ENCODE measurements at regions not wholly inside any gene's neighbourhood (a gene's known extent, or its start where the extent isn't known, plus 50 kb on each side); places are given as distances from the start of the nearest gene placed in this dataset.
A peak's percentile ranks its signal among the peaks of the same experiment; 100 is the strongest.

GRCh38 chr5:82387819-82388166 lies 109.6 kb upstream of the RPS23 start:
- no peak for TF ChIP-seq HES2 (IDR thresholded peaks at IDR 0.05)
- no peak for TF ChIP-seq HMGXB4 (CRISPR knock-in tag; IDR thresholded peaks at IDR 0.05; ENCODE audit: borderline replicate concordance)
- no peak for TF ChIP-seq ATOH8 (CRISPR knock-in tag; IDR thresholded peaks at IDR 0.05; ENCODE audit: low read depth)
- no peak for TF ChIP-seq MAX (IDR thresholded peaks at IDR 0.05)
- no peak for TF ChIP-seq FOSB (CRISPR knock-in tag; IDR thresholded peaks at IDR 0.05)
- no peak for TF ChIP-seq ZNF302 (CRISPR knock-in tag; IDR thresholded peaks at IDR 0.05)
- TF ChIP-seq MAZ (IDR thresholded peaks at IDR 0.05; ENCODE audit: borderline replicate concordance, low read depth, low read length): no peak
- Histone ChIP-seq H3K27ac (peak overlapping the region; percentile 66 to 81; a peak in 5 of 6 replicates), H3K4me2 (peak overlapping the region; percentile 56), H3K4me3 (no peak overlapping the region), H3K9me3 (0 out of 3 replicates have a peak, but pooled peaks cover 2% of the 10 kb centered on the region), H3K4me1 (peaks cover 30% of the 10 kb centered on the region)
- FAIRE-seq: no peak
- POLR2A ChIA-PET: interaction anchor here (0.9 to 2.1 kb wide), 3 partner anchors 22 to 690 kb away, joined by 3 to 10 read pairs (median 4); partner anchors contain the start of gene XRCC4
- CTCF ChIA-PET: interaction anchor here (1.0 to 3.1 kb wide), 4 partner anchors 12 to 36 kb away, joined by 3 to 15 read pairs (median 8); no protein-coding TSS in a partner anchor
- peak; percentile 13 to 35; a peak in 3 of 6 replicates for ATAC-seq
- no peak for DNase-seq (ENCODE audit: low read depth in 1 of 2, low spot score in 1 of 2)
- WGBS (ENCODE audit: missing lambda C conversion rate): 7% methylated on average over 5 of the region's 5 CpGs

GRCh38 chr5:82387001-82387818 lies 109.1 kb upstream of the RPS23 start:
- peak overlapping the region; percentile 56 for H3K4me2 ChIP-seq
- 0 out of 3 replicates have a peak, but pooled peaks cover 2% of the 10 kb centered on the region for H3K9me3 ChIP-seq
- H3K4me1 ChIP-seq: peaks cover 30% of the 10 kb centered on the region
- FAIRE-seq (no peak), ATAC-seq (peak; percentile 89 to 90), DNase-seq (ENCODE audit: low read depth in 1 of 2, low spot score in 1 of 2) (peak; percentile 58 to 92)
- CTCF ChIA-PET: interaction anchor here (1.0 to 3.1 kb wide), 5 partner anchors 12 to 37 kb away, joined by 3 to 15 read pairs (median 6); no protein-coding TSS in a partner anchor
- WGBS (ENCODE audit: missing lambda C conversion rate): 7% methylated on average over 8 of the region's 8 CpGs
- no peak overlapping the region for H3K4me3 ChIP-seq
- POLR2A ChIA-PET: interaction anchor here (0.9 to 2.1 kb wide), 3 partner anchors 21 to 690 kb away, joined by 3 to 10 read pairs (median 4); partner anchors contain the start of gene XRCC4
- peak overlapping the region; percentile 66 to 81; a peak in 5 of 6 replicates for H3K27ac ChIP-seq
- TF ChIP-seq NR3C1 (IDR thresholded peaks at IDR 0.05): no peak
- TF ChIP-seq JUNB (IDR thresholded peaks at IDR 0.05): peak; percentile 91
- TF ChIP-seq CBX8 (IDR thresholded peaks at IDR 0.05): no peak
- peak in 1 of 2 experiments; percentile 52; a peak in 2 of 5 replicates for TF ChIP-seq RAD21 (conservative IDR thresholded peaks at IDR 0.05 in 1 of 2, IDR thresholded peaks at IDR 0.05 in 1 of 2)
- peak; percentile 80 for TF ChIP-seq FOSL2 (IDR thresholded peaks at IDR 0.05)
- peak; percentile 59; the same call in 1 of the 2 replicates for TF ChIP-seq FOSL2 (CRISPR knock-in tag; IDR thresholded peaks at IDR 0.05)
- peak; percentile 99 for TF ChIP-seq GATA3 (IDR thresholded peaks at IDR 0.05; ENCODE audit: borderline replicate concordance)
- peak; percentile 86 to 95 for TF ChIP-seq JUN (IDR thresholded peaks at IDR 0.05)
- no peak for TF ChIP-seq NFE2L2 (conservative IDR thresholded peaks at IDR 0.05; ENCODE audit: low read length)
- TF ChIP-seq CHD2 (IDR thresholded peaks at IDR 0.05; ENCODE audit: low read length, partially characterized antibody): no peak
- peak; percentile 88 to 92; a peak in 4 of 5 replicates for TF ChIP-seq EP300 (IDR thresholded peaks at IDR 0.05)
- peak; percentile 96; the same call in 2 of the 3 replicates for TF ChIP-seq BCL3 (IDR thresholded peaks at IDR 0.05)
- TF ChIP-seq MAX (IDR thresholded peaks at IDR 0.05): 0 out of 2 replicates have a peak, but pooled peaks have one; percentile 24
- TF ChIP-seq BHLHE40 (IDR thresholded peaks at IDR 0.05; ENCODE audit: low read depth, low read length): no peak
- peak; percentile 19; the same call in 1 of the 3 replicates for TF ChIP-seq SMC3 (IDR thresholded peaks at IDR 0.05)
- TF ChIP-seq HEYL (CRISPR knock-in tag; IDR thresholded peaks at IDR 0.05): no peak
- TF ChIP-seq CEBPB (IDR thresholded peaks at IDR 0.05): peak in 1 of 2 experiments; percentile 22; a peak in 1 of 4 replicates
- TF ChIP-seq ZFP36 (IDR thresholded peaks at IDR 0.05; ENCODE audit: borderline replicate concordance, partially characterized antibody): peak; percentile 51
